ENCODE measurements at regions not wholly inside any gene's neighbourhood (a gene's known extent, or its start where the extent isn't known, plus 50 kb on each side); places are given as distances from the start of the nearest gene placed in this dataset.

DNA sequence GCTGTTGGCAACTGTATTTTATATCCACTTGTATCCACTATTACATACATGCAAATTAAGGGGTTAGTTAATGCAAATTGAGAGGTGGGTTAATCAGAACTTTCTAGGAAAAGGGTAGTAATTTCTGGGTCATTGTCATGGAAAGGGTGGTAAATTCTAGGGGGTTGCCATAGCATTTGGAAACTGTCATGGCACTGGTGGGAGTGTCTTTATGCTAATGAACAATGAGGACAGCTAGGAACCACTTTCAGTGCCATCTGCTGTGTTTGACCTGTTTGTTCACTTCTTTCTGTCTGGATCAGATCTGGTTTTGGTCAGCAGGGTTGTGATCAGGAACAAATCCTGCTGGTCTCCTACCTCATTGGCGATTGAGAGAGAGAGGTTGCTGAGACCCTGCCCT, 283.3 kb upstream of the PRKCQ start:
- Histone ChIP-seq H3K27ac (no peak overlapping the region), H3K36me3 (no peaks in the 10 kb centered on the region), H3K4me3 (no peak overlapping the region), H3K27me3 (no peaks in the 10 kb centered on the region), H3K4me1 (no peaks in the 10 kb centered on the region), H3K9me3 (no peaks in the 10 kb centered on the region)
- DNase-seq (ENCODE audit: low spot score) = no peak
- TF ChIP-seq CTCF (IDR thresholded peaks at IDR 0.05) = no peak

DNA sequence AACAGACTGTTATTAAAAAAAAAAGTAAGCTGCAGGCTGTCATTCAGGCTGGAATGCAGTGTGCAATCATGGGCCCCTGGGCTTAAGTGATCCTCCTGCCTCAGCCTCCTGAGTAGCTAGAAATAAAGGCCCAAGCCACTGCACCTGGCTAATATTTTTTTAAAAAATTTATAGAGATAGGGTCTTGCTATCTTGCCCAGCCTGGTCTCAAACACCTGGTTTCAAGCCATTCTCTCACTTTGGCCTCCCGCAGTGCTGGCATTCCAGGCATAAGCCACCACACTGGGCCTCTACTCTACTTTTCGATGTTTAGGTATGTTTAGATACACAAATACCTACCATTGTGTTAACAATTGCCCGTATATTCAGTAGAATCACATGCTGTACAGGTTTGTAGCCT, 270.4 kb upstream of the PRKCQ start:
- H3K4me3 ChIP-seq = no peak overlapping the region
- no peak for TF ChIP-seq CTCF (IDR thresholded peaks at IDR 0.05)
- H3K27ac ChIP-seq = no peak overlapping the region
- no peaks in the 10 kb centered on the region for H3K4me1 ChIP-seq
- H3K27me3 ChIP-seq = no peaks in the 10 kb centered on the region
- no peak for DNase-seq (ENCODE audit: low spot score)
- no peaks in the 10 kb centered on the region for H3K36me3 ChIP-seq
- H3K9me3 ChIP-seq = peaks cover 0 to 6% of the 10 kb centered on the region in 2 donors

DNA sequence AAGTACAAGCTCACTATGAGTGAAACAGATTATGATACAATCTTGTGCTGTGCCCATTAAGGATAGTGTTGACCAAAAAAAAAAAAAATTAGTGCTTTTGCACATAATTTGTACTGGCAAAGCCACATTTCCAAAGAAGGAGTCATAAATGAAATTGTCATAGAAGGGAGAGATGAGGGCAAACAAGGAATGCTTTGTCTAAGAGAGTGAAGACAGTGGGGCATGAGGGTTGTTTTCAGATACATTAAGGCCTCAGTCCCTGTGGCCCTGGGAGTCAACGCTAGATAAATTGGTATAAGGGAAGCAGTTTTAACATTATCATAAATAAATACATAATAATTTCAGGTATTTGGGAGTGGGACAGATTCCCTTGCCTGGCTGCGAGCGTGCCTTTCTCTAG, 267.5 kb upstream of the PRKCQ start:
- Histone ChIP-seq H3K4me1 (no peaks in the 10 kb centered on the region), H3K27me3 (no peaks in the 10 kb centered on the region), H3K4me3 (no peak overlapping the region), H3K36me3 (no peaks in the 10 kb centered on the region), H3K27ac (no peak overlapping the region), H3K9me3 (peaks cover 0 to 8% of the 10 kb centered on the region in 2 donors)
- TF ChIP-seq CTCF (IDR thresholded peaks at IDR 0.05) = no peak
- no peak for DNase-seq (ENCODE audit: low spot score)

DNA sequence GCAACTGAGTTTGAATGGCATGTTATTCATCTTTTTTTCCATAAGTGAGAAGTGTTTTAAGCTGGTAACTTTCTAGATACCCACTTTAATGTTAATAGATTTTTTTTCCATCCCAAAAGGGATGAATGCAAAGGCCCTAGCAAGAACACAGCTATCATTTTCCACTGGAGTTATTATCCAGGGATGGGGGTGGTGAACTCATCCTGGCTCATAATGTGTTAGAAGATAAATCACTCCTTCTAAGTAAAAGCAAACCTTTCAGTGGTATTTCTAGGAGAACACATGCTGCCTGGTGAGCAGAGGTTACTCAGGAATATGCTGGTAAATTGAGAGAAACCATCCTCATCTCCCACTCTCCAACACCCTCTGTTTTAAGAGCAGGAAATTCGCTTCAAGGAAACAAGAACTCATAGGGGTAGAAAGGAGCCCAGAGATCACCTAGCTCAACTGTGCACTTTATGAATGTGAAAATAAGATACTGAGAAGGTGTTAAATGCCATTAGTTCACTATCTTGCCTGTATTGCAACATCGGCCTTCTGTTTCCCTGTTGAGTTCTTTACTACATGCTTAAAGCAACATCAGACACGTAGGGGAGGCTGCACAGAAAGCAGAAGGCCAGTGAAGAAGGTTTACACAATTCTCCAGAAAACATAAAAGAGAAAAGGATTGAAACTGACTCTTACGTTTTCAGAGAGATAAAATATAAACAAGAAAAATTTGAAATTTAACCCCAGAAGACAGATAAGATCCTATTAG, 264.0 kb upstream of the PRKCQ start:
- Histone ChIP-seq H3K27me3 (no peaks in the 10 kb centered on the region), H3K4me1 (no peaks in the 10 kb centered on the region), H3K9me3 (peaks cover 0 to 8% of the 10 kb centered on the region in 2 donors), H3K36me3 (no peaks in the 10 kb centered on the region), H3K27ac (no peak overlapping the region), H3K4me3 (no peak overlapping the region)
- no peak for TF ChIP-seq CTCF (IDR thresholded peaks at IDR 0.05)
- no peak for DNase-seq (ENCODE audit: low spot score)

DNA sequence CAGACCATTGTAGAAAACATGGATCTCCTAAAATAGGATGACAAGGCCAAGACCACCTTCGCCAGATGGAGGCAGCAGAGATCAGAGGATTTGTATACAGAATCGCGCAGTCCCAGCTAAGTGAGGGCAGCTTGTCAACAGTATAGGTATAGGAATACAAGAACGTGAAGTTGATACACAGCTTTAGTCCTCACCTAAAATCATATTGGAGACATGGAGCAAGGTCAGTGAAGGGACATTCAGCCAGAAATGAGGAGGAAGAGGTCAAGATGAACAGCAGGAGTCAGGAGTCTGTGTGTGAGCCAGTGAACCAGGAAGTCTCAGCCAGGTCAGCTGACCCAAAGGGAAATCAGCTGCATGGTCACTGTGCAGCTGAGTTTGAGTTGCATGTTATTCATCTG, 263.4 kb upstream of the PRKCQ start:
- DNase-seq (ENCODE audit: low spot score) = no peak
- no peak overlapping the region for H3K27ac ChIP-seq
- H3K9me3 ChIP-seq = peaks cover 0 to 8% of the 10 kb centered on the region in 2 donors
- no peak for TF ChIP-seq CTCF (IDR thresholded peaks at IDR 0.05)
- H3K36me3 ChIP-seq = no peaks in the 10 kb centered on the region
- no peak overlapping the region for H3K4me3 ChIP-seq
- H3K27me3 ChIP-seq = no peaks in the 10 kb centered on the region
- H3K4me1 ChIP-seq = no peaks in the 10 kb centered on the region

GRCh38 chr10:6842722-6843121, 262.6 kb upstream of the PRKCQ start:
- Histone ChIP-seq H3K4me1 (no peaks in the 10 kb centered on the region), H3K9me3 (peaks cover 0 to 8% of the 10 kb centered on the region in 2 donors), H3K36me3 (no peaks in the 10 kb centered on the region), H3K27me3 (no peaks in the 10 kb centered on the region), H3K27ac (no peak overlapping the region), H3K4me3 (no peak overlapping the region)
- DNase-seq (ENCODE audit: low spot score) = no peak
- TF ChIP-seq CTCF (IDR thresholded peaks at IDR 0.05) = no peak

Data from right atrium auricular region (tissue), 2 donors.